Central memory CD4-positive, alpha-beta T cell (primary cell): ENCODE measurements at regions not wholly inside any gene's neighbourhood (a gene's known extent, or its start where the extent isn't known, plus 50 kb on each side); places are given as distances from the start of the nearest gene placed in this dataset.
"Not testable (repeated sequence)": the region's sequence is repeated elsewhere in the genome, so short reads cannot be mapped to it uniquely, and the experiment has no call there.

Experiments used
- DNase-seq: peaks from one replicate; pipeline ENCODE4 v3.0.0; 2022

GRCh38 chr17:33910200-33910857 lies 344.8 kb upstream of the CCL2 start:
- no peak for DNase-seq

GRCh38 chr17:33914125-33914524 lies 341.0 kb upstream of the CCL2 start:
- no peak for DNase-seq

GRCh38 chr17:33922971-33923370 lies 332.1 kb upstream of the CCL2 start:
- no peak for DNase-seq

DNA sequence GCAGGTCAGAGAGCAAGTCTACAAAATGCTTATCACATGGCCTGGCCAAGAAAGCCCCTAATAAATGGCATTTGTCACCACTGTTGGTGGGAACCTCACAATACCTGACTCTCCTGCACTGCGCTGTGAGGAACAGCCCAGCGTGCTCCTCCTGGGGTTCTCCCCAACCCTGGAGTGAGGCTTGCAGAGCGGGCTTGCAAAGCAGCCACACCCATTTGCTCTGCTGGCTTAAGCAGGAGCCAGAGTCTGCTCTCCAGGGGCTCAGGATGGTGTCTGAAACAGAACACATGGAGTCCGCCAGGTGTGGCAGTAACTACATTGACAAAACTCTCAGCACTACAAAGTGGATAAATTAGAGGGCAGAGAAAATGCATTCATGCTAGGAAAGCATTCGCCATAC lies 331.0 kb upstream of the CCL2 start:
- DNase-seq, result no peak

DNA sequence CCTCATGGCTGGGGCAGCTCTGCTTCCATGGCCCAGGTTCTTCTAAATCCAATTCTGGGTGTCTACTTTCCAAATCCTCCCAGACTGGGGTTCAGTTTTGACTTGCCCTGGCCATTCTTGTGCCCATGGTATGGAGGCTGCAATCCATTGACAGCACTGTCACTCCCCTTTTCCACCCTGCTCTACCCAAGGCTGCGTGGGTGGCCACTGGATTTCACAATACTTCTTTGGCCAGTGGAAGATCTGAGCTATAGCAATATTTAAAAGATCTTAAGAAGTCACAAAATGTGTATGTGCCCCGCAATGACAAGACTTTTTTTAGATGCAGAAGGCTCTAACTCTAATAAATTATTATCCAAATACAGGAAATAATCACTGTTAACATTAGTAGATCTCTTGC lies 329.4 kb upstream of the CCL2 start:
- no peak for DNase-seq

- no peak for DNase-seq
These were observed 327.4 kb upstream of the CCL2 start for GRCh38 chr17:33927732-33928133.

- no peak for DNase-seq
These were observed 325.8 kb upstream of the CCL2 start for GRCh38 chr17:33929181-33929724.

DNA sequence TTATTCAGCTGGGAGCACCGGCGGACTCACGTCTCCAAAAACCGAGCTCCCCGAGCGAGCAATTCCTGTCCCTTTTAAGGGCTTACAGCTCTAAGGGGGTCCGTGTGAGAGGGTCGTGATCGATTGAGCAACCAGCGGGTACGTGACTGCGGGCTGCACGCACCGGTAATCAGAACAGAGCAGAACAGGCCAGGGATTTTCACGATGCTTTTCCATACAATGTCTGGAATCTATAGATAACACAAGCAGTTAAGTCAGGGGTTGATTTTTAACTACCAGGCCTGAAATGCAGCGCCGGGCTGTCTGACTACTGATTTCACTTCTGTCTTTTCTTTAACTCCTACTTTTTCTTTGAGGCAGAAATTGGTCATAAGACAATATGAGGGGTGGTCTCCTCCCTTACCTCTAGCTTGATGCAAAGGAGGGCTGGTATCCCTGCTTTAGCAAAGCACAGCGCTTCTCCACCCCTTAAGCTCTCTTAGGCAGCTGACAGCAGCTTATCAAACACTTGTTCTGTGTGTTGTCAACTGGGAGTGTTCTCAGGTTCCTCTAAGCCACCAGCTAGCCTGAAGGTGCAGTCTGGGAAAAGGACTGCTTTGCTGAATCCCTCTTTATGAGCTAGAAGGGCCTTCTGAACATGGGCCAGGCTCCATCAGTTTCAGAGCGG lies 323.8 kb upstream of the CCL2 start:
- DNase-seq, result not testable (repeated sequence)

- DNase-seq, result no peak
These were observed 322.1 kb upstream of the CCL2 start for GRCh38 chr17:33932996-33933395.

- no peak for DNase-seq
These were observed 321.5 kb upstream of the CCL2 start for GRCh38 chr17:33933576-33933975.

- DNase-seq, result no peak
These were observed 320.4 kb upstream of the CCL2 start for GRCh38 chr17:33934696-33935095.

DNA sequence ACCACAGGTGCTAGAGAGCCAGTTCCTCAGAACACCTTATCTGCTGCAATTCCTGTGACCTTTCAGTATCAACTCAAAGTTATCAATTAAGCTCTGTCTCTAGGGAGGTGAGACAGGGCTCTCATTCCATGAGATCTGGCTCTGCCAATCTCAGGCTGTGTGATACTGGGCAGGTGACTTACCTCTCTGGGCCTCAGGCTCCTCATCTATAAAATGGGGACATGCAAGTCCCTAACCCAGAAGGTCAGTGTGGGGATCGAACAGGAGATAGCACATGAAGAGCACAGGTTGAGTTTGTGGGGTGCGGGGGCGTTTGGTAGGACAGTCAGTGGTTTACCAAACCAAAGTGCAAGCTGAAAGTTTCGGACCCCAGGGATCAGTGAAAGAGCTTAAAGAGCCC lies 319.3 kb upstream of the CCL2 start:
- no peak for DNase-seq

DNA sequence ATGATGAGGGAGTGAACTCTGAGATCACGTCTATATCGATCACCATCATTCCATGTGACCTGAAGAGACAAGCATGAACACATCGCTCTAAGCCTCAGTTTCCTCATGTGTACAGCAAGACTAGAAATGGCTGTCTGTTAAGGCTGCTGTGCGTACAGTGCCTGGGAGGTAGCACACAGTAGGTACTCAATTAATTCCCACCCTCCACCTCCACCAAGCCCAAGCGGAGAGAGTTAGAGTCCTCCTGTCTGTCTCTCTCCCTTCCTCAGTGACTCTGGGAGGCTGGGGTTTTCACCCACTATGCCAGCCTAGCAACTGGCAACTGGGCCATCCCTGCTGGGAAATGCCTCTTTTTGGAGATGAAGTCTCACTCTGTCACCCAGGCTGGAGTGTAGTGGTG lies 318.3 kb upstream of the CCL2 start:
- no peak for DNase-seq

- DNase-seq, result no peak
These were observed 315.1 kb upstream of the CCL2 start for GRCh38 chr17:33939959-33940358.

DNA sequence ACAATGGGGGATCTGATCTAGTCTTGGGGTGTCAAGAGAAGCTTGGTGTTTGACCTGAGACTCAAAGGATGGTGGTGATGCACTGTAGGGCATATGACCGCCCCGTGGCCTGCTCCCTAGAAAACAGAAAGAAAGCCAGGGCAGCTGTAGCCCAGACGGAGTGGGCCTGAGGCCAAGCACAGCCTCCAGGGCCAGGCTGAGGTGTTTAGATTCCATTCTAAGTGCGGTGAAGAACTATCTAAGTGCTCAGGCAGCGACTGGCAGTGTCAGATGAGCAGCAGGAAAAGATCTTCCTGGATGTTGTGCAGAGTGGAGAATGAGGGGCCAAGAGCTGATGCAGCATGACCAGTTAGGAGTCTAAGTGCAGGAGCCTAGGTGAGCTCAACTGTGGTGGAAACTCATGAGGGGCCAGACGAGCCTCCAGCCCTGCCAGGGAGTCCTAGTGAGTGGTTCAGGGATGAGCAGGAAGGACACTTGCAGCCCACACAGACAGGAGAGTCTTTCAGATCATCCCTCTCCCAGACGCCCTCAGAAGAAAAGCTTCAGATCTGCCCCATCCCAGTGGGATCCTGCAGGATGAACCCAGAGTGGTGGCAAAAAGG lies 314.2 kb upstream of the CCL2 start:
- no peak for DNase-seq

GRCh38 chr17:33941744-33942143 lies 313.3 kb upstream of the CCL2 start:
- no peak for DNase-seq

- DNase-seq, result no peak
These were observed 312.7 kb upstream of the CCL2 start for GRCh38 chr17:33942414-33942813.

DNA sequence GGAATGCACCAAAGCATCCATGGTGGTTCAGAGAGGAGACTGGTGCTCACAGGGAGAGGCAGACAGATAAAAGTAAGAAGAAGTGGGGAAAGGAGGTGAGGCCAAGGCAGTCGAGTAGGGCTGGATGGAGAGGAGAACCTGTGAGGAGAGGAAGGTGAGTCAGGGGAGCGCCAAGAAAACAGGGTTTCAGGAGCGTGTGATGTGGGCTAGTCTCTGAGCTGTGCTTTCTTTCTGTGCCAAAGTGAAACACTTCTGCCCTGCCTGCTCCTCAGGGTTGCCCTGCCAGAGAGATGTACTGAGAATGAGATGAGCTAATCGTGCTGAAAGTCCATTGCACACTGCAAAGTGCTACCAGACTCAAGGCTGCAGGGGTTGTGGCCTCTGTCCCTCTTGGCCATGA lies 310.7 kb upstream of the CCL2 start:
- DNase-seq, result no peak

DNA sequence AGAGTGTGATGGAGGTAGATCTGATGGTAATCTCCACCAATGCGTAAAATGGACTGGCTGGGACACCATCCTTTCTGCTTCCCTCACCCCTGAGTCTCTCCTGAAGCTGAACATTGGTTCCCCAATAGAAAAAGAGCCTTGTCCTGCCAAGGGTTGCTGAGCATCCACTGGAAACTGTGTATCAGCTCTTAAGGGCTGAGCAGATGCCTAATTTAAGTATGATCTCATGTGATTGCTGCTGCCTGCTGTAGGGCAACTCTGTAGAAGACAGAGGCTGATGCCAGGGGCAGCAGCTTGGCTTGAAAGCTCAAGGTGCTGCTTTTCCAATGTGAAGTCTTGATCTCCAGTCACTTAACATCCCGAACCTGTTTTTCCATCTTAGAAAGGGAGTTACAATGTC lies 310.3 kb upstream of the CCL2 start:
- no peak for DNase-seq

GRCh38 chr17:33945646-33946546 lies 309.2 kb upstream of the CCL2 start:
- no peak for DNase-seq

- DNase-seq, result no peak
These were observed 307.3 kb upstream of the CCL2 start for GRCh38 chr17:33947762-33948161.

DNA sequence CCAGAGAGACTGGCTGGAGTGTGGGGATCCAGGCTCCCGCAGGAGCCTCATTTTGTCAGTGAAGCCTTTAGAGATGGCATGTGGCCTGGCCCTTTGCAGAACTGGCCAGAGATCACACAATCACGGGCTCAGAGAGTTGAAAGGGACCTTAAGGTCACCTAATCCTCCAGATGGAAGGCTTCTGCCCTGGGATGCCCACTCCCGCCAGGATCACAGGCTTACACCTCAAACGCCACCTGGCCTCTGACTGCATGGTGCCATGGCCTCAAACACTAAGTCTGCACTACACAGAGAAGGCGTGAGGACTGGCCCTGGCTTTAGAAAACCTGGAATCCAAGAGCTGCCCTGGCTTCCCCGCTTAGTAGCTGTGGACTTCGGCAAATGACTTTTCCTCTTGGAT lies 306.8 kb upstream of the CCL2 start:
- DNase-seq, result no peak

GRCh38 chr17:33949100-33949499 lies 306.0 kb upstream of the CCL2 start:
- no peak for DNase-seq
